Motor neuron (in vitro differentiated cells): ENCODE measurements at regions not wholly inside any gene's neighbourhood (a gene's known extent, or its start where the extent isn't known, plus 50 kb on each side); places are given as distances from the start of the nearest gene placed in this dataset.

Source experiments
- ATAC-seq, 8 experiments: fragments of 200-7000 bp; cut with Tn5 transposase; replicated peaks in 6 of 8; 2 replicates each; pipeline ENCODE4 v1.8.0; 2021; ENCODE audit warnings: mild to moderate bottlenecking in 8 of 8, moderate library complexity in 8 of 8
- H3K27ac ChIP-seq, 2 donors: fragments of 250-450 bp; sonication (Bioruptor Pico); 2 replicates each; pipeline ENCODE4 v1.9.0; 2021; ENCODE audit warnings: antibody characterized with exemption in 2 of 2, mild to moderate bottlenecking in 2 of 2, moderate library complexity in 1 of 2
- H3K4me1 ChIP-seq, 2 donors: fragments of 250-450 bp; sonication (Bioruptor Pico); replicated peaks in 1 of 2; 2 replicates each; pipeline ENCODE4 v1.6.1; 2021; ENCODE audit warnings: antibody characterized with exemption in 2 of 2, mild to moderate bottlenecking in 2 of 2, moderate library complexity in 1 of 2
- H3K4me3 ChIP-seq, 5 donors: fragments of 250-450 bp; sonication (Bioruptor Pico); 2 replicates each; pipeline ENCODE4 v1.9.0; 2021; ENCODE audit warnings: antibody characterized with exemption in 5 of 5, mild to moderate bottlenecking in 5 of 5, moderate library complexity in 4 of 5
- WGBS, 10 experiments: fragments of 450-650 bp; shearing (Covaris generic); methylation state at CpG; one replicate each; pipeline ENCODE4 v1.0.0; 2022; 5-methylcytosine and 5-hydroxymethylcytosine counted together
- in situ Hi-C, 9 experiments: fragments of 400-800 bp; cut with MboI; loops; one replicate each; pipeline ENCODE4 v1.15.0; 2021; ENCODE audit warnings: low sequenced_read_pairs in 9 of 9, low pct_unique_long_range_greater_than_20kb in 2 of 9; ENCODE audit not compliant: unreplicated experiment in 9 of 9

DNA sequence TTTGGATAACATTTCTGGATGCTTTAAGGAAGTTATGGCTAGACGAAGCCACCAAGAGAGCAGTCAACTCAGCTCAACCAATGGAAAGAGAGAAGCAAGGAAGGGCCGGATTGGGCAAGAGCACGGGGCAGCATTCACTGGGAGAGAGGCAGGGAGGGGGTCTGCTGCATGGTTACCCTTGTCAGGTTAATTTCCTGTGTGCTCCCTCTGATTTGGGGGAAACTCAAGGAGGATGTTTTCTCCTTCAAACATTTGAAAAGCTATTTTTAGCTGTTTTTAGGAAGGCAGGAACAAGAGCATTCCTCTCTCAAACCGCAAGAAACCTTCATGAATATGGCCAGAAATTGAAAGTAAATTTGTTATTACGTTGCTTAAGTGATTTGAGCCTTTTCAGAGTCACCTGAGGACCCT, 118.5 kb upstream of the ZFHX3 start:
- in situ Hi-C loops: no loop called here
- Histone ChIP-seq H3K4me1 (peaks cover 9 to 11% of the 10 kb centered on the region in 2 donors), H3K27ac (no peak overlapping the region), H3K4me3 (no peak overlapping the region)
- ATAC-seq: no peak
- 20 to 90% (median 76%) methylated on average over 1 to 5 of the region's 5 CpGs; no CpG with 5 or more reads in 1 of the 10 experiments for WGBS, 10 experiments

DNA sequence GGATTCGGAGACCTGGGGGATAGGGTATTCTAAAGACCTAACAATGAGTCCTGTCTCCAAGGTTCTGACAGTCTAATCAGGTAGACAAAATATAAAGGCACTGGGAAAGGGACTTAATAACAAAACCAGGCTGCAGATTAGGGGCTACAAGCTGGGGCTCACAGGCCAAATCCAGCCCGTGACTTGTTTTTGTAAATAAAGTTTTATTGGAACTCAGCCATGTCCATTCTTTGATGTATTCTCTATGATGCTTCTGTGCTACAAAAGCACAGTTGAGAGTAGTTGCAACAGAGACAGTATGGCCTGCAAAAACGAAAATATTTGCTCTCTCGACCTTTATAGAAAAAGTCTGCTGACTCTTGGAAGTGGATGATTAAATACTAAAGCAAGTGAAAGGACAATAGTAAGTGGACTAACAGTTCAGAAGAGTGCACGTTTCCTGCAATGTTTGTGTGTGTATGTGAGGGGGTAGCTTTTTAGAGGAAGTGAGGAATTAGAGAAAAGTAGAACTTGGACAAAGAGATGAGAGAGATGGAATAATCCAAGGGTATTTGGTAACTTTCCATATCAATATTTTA, 115.4 kb upstream of the ZFHX3 start:
- ATAC-seq: no peak
- Histone ChIP-seq H3K27ac (no peak overlapping the region), H3K4me3 (no peak overlapping the region), H3K4me1 (peaks cover 0 to 4% of the 10 kb centered on the region in 2 donors)
- in situ Hi-C loops: no loop called here
- WGBS, 10 experiments: 29 to 86% (median 66%) methylated on average over 1 to 5 of the region's 5 CpGs; no CpG with 5 or more reads in 1 of the 10 experiments

- H3K4me1 ChIP-seq: peaks cover 0 to 4% of the 10 kb centered on the region in 2 donors
- H3K4me3 ChIP-seq: no peak overlapping the region
- 79 to 100% (median 94%) methylated on average over 2 to 4 of the region's 4 CpGs; no CpG with 5 or more reads in 7 of the 10 experiments for WGBS, 10 experiments
- no peak for ATAC-seq
- no peak overlapping the region for H3K27ac ChIP-seq
- in situ Hi-C loops: no loop called here
These were observed 114.0 kb upstream of the ZFHX3 start for GRCh38 chr16:73161977-73162376.

- Histone ChIP-seq H3K27ac (no peak overlapping the region), H3K4me1 (peaks cover 0 to 4% of the 10 kb centered on the region in 2 donors), H3K4me3 (no peak overlapping the region)
- WGBS, 10 experiments: 40 to 97% (median 88%) methylated on average over 1 to 5 of the region's 5 CpGs; no CpG with 5 or more reads in 2 of the 10 experiments
- in situ Hi-C loops: no loop called here
- ATAC-seq: no peak
These were observed 111.4 kb upstream of the ZFHX3 start for GRCh38 chr16:73159296-73159695.

DNA sequence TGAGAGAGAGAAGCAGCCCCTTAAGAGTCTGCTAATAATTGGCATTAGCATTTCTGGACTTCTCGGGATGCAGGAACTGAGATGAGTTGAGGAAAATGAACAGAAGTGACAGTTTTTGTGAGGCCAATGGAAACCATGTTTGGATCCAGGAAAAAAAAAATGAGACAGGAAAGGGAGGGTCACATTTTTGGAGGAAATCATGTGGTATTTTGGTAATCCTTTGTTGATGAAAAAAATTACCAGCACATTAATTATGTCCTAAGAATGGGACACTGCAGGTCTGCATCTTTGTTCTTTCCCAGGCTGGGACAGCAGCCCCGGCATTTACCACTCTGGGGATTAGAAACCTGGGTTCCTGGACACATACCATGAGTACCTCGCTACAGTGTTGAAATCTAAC, 109.9 kb upstream of the ZFHX3 start:
- H3K27ac ChIP-seq: no peak overlapping the region
- no peak for ATAC-seq
- H3K4me3 ChIP-seq: no peak overlapping the region
- 43 to 100% (median 93%) methylated on average over 1 to 3 of the region's 3 CpGs; no CpG with 5 or more reads in 1 of the 10 experiments for WGBS, 10 experiments
- H3K4me1 ChIP-seq: peaks cover 2 to 5% of the 10 kb centered on the region in 2 donors
- in situ Hi-C loops: no loop called here

GRCh38 chr16:73154063-73154870, 106.3 kb upstream of the ZFHX3 start:
- H3K4me1 ChIP-seq: peaks cover 3 to 5% of the 10 kb centered on the region in 2 donors
- no peak overlapping the region for H3K4me3 ChIP-seq
- no peak for ATAC-seq
- no peak overlapping the region for H3K27ac ChIP-seq
- in situ Hi-C loops: no loop called here
- WGBS, 10 experiments: 50 to 100% (median 88%) methylated on average over 1 to 9 of the region's 10 CpGs; no CpG with 5 or more reads in 2 of the 10 experiments

DNA sequence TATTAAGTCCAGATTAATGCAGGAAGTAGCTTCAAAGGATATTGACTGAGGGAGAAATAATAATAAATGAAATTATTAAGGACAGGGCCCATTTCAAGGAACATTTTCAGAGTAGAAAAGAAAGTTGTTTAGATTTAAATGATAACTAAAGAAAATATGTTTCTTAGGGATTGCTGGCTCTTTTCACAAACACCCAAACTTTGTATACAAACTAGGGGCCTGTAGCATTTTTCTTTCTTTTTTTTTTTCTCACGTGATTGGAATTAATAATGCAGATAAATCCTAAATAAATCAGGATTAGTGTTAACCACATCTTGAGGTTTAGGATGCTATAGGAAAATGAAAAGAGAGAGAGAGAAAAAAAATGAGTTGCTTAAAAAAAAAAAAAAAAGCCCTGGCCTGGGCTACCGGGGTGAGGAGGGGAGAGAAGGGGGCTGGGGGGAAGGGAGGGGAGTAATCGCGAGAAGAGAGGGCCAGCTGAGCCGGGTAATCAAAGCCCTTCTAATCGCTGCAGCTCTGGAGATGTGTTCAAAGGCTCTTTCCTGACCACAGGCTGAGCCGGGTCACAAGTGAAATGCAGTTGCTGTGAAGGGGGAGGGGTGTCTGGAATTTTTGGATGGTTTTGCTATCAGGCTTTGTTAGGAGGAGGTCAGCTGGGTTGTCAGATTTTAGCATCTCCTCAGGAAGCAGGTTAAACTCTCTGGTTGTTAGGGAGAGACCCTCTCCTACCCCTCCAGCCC, 104.6 kb upstream of the ZFHX3 start:
- in situ Hi-C loops: no loop called here
- 0 to 100% (median 60%) methylated on average over 1 to 2 of the region's 7 CpGs; no CpG with 5 or more reads in 3 of the 10 experiments for WGBS, 10 experiments
- Histone ChIP-seq H3K27ac (no peak overlapping the region), H3K4me1 (peaks cover 3 to 4% of the 10 kb centered on the region in 2 donors), H3K4me3 (no peak overlapping the region)
- peak in 4 of 8 experiments; percentile 23 to 75 (median 54) for ATAC-seq

GRCh38 chr16:73151941-73152340, 104.0 kb upstream of the ZFHX3 start:
- no peak overlapping the region for H3K27ac ChIP-seq
- peaks cover 3 to 4% of the 10 kb centered on the region in 2 donors for H3K4me1 ChIP-seq
- H3K4me3 ChIP-seq: no peak overlapping the region
- 67 to 100% (median 89%) methylated on average over 2 to 6 of the region's 6 CpGs; no CpG with 5 or more reads in 1 of the 10 experiments for WGBS, 10 experiments
- in situ Hi-C loops: no loop called here
- no peak for ATAC-seq

DNA sequence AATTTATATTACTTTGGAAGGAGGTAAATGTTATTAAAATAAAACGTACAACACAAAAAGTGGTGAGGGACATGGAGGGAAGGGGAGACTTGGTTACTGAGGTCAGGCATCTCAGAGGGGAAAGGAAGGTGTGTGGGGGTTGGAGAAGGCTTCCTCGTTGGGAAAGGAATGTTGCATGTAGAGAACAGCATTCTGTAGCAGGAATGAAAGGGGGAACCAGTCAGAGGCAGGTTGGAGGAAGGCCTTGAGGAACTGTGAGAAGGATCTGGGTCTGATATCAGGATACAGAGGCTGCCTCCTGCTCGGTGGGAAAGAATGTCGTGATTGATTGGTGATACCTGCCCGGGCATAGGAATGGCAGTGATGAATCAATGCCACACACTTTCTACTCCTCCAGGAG, 103.3 kb upstream of the ZFHX3 start:
- 17 to 84% (median 70%) methylated on average over 1 to 5 of the region's 5 CpGs for WGBS, 10 experiments
- in situ Hi-C loops: no loop called here
- no peak overlapping the region for H3K4me3 ChIP-seq
- ATAC-seq: no peak
- H3K27ac ChIP-seq: no peak overlapping the region
- peaks cover 3 to 4% of the 10 kb centered on the region in 2 donors for H3K4me1 ChIP-seq

- no peak overlapping the region for H3K27ac ChIP-seq
- ATAC-seq: no peak
- H3K4me1 ChIP-seq: peaks cover 3 to 4% of the 10 kb centered on the region in 2 donors
- 79 to 100% (median 95%) methylated on average over 1 to 4 of the region's 4 CpGs; no CpG with 5 or more reads in 1 of the 10 experiments for WGBS, 10 experiments
- in situ Hi-C loops: no loop called here
- H3K4me3 ChIP-seq: no peak overlapping the region
These were observed 102.9 kb upstream of the ZFHX3 start for GRCh38 chr16:73150786-73151185.

- in situ Hi-C loops: no loop called here
- Histone ChIP-seq H3K27ac (no peak overlapping the region), H3K4me1 (peaks cover 12 to 14% of the 10 kb centered on the region in 2 donors), H3K4me3 (no peak overlapping the region)
- ATAC-seq: no peak
- WGBS, 10 experiments: 57 to 100% (median 85%) methylated on average over 1 to 7 of the region's 7 CpGs; no CpG with 5 or more reads in 1 of the 10 experiments
These were observed 101.4 kb upstream of the ZFHX3 start for GRCh38 chr16:73149334-73149733.

DNA sequence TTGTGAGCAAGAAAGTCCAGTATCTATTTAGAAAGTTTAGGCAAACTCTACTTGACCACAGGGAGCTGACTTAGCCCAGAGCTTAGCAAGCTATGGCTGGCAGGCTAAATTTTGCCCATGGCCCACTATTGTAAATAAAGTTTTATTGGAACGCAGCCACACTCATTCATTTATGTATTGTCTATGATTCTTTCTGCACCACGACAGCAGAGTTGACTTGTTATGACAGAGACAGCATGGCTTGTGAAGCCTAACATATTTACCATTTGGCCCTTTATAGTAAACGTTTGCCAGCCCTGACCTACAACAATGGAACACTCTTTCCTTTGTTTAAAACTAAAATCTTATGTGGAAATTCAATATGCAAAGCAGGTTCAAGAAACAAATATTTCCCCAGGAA, 100.0 kb upstream of the ZFHX3 start:
- in situ Hi-C loops: no loop called here
- no peak for ATAC-seq
- H3K4me1 ChIP-seq: peaks cover 17 to 19% of the 10 kb centered on the region in 2 donors
- 42 to 100% (median 83%) methylated on average over 1 to 3 of the region's 3 CpGs; no CpG with 5 or more reads in 1 of the 10 experiments for WGBS, 10 experiments
- no peak overlapping the region for H3K27ac ChIP-seq
- H3K4me3 ChIP-seq: no peak overlapping the region
